ENCODE measurements at regions not wholly inside any gene's neighbourhood (a gene's known extent, or its start where the extent isn't known, plus 50 kb on each side); places are given as distances from the start of the nearest gene placed in this dataset.
"Not testable (repeated sequence)": the region's sequence is repeated elsewhere in the genome, so short reads cannot be mapped to it uniquely, and the experiment has no call there.

DNA sequence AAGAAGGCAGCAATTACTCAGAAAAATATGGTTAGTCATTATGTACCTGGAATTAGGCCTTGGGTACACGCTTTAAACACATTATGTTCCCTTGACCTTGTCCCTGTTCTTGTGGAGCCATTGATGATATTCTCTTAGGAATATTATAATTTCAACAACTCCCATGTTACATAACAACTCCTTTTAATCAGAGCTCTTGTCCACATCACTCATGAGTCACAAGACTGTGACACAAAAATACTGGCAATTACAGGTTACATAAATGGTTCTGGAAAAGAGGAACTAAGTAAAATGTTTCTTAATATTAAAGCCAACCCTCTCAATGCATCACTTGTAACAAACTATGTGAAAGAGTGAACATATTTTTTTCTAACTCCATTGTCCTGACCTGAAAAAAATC, 143.8 kb upstream of the PCLO start:
- no peak for DNase-seq (ENCODE audit: low spot score)

DNA sequence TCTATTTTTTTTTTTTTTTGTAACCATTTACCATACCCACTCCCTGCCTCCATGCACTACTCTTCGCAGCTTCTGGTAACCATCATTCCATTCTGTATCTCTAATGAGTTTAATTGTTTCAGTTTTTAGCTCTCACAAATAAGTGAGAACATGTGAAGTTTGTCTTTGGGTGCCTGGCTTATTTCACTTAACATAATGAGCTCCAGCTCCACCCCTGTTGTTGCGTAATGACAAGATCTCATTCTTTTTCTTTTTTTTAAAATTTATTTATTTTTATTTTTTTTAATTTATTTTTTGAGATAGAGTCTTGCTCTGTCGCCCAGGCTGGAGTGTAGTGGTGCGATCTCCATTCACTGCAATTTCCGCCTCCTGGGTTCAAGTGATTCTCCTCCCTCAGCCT, 142.3 kb upstream of the PCLO start:
- DNase-seq (ENCODE audit: low spot score) = no peak

DNA sequence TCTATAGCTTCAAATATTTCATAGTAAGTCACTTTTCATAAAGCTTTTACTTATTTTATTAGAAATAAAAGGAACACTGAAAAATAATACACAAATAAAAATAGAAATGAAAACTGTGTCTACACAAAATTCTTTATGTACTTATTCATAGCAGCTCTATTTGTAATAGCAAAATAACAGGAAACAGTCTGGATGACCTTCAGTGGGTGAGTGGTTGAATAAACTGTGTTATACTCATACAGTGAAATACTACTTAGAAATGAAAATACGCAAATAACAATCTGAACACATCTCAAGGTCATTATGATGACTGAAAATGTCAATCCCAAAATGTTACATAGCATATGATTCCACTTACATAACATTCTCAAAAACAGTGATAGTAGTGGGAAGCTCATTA, 138.7 kb upstream of the PCLO start:
- DNase-seq (ENCODE audit: low spot score) = no peak

DNA sequence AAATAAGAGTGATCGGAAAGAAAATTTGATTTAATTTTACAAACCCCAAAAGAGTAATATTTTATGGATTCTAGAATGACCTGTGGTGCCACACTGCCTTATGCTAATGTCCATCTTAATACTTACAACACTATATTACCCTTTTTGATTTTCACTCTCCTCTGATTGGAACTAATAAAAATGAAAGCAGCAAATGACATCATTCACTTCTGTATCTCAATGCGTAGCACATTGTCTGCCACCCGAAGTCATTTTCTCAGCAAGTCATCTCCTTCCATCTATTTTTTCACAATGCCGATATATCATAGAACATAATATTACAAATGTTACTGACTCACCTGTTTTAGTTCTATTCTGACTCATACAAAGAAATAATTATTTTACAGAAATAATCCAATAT, 127.5 kb upstream of the PCLO start:
- DNase-seq (ENCODE audit: low spot score) = no peak

DNA sequence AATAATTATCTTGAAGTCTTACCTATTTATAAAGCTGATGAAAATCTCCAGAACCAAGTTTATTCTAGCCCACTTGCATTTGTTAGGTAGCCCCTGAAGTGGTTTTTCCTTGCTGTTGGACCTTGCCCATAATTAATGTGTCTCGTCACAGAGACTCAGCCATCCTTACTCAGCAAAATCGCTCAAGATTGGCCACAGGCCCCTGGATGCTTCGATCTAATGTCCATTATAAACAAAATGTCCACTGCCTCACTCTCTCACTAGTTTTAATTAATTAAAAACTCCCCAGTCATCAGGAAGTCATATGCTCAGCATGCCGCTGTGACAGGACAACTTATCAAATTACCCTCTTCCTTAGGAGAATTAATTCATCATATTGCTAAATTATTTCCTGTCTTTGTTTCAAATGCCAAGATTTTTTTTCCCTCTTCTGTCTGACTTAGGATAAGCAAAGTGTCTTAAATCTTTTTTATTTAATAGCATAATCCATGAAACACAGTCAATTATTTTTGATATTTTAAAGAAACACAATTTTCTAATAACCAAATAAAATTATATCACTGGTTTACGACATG, 126.8 kb upstream of the PCLO start:
- DNase-seq (ENCODE audit: low spot score) = no peak

DNA sequence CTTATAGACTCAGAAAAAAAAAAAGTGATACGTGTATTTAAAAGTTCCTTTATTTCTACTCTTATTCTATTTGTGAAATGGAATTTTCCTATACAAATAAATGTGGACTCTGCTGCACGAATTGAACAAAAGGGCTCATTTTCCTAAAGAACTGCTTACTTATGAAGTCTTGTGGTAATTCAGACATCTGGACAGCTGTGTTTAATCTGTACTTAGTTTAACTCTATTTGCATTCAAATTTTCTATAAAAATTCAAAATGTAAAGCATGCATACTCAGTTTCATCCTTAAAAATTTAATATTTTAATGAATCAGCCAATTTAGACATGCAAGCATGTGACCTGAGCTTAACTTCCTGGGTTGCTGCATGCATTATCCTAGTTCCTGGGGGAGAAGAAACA, 118.0 kb upstream of the PCLO start:
- DNase-seq (ENCODE audit: low spot score) = no peak

DNA sequence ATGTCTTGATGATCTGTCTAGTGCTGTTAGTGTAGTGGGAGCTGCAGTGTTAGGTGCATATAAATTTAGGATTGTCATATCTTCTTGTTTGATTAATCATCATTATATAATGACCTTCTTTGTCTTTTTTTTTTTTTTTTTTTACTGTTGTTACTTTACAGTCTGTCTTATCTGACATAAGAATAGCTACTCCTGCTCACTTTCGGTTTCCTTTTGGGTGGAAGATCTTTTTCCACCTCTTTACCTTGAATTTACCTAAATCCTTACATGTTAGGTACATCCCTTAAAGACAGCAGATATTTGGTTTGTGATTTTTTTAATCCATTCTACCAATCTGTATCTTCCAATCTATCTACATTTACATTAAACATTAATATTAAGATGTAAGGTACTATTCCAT, 113.6 kb upstream of the PCLO start:
- DNase-seq (ENCODE audit: low spot score) = no peak

DNA sequence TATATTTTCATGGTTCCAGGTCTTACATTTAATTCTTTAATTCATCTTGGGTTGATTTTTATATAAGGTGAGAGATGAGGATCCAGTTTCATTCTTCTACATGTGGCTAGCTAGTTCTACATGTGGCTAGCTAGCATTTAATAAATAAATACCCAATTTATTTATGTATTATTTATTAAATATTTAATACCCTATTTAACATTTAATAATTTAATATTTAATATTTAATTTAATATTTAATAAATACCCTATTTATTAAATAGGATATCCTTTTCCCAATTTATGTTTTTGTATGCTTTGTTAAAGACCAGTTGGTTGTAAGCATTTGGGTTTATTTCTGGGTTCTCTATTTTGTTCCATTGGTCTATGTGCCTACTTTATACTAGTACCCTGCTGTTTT, 111.0 kb upstream of the PCLO start:
- DNase-seq (ENCODE audit: low spot score) = no peak

DNA sequence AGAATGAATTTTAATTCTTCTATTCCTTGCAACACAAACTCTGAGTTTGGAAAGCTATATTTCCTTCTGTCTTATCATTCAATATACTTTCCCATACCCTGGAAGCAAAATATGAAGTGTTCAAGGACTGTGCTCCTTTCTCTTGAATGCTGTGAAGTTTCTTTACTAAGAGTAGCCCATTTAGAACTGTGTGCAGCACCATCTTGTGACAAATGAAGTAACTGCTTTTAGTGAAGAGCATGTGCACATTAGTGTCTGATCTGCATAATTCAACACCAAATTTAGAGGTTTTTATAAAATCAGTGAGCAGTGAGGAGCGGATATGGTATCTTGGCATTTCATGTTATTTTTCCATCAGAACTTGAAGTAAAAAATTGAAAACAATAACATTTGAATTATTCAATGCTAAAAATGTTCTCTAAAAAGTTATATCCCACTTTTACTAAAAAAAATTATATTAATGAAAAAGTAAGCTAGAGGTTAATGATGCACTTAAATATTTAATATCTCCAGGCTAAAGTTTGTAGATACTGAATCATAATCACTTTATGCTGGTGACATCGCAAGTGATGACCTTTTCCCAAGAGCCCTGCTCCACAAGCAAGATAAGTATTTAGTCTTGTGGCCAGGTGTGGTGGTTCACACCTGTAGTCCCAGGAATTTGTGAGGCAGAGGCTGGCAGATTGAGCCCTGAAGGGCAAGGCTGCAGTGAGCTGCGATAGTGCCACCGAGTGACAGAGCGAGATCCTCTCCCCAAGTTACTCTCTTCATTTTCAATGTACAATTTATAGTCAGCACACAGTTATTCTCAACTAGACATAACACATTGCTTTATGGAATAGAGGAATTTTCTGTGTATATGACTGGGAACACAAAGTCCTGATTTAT, 108.8 kb upstream of the PCLO start:
- peak; percentile 53 for DNase-seq (ENCODE audit: low spot score)

DNA sequence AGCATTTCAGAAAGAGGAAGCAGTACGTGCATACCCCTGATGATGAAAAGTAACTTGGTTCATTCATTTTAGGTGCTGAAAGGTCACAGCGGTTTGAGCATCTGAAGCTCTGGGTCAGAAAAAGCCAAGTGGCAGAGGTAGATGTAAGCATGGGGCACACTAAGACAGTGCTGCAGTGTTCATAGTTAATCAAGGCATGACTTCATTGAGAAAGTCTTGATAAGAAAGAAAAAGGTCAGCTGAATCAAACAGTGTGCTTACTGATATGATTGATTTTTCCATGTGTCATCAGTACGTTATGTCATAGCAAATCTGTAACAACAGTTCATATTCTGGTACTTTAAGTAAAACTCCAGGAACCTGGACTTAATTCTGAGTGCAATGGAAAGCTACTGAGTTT, 107.7 kb upstream of the PCLO start:
- no peak for DNase-seq (ENCODE audit: low spot score)

DNA sequence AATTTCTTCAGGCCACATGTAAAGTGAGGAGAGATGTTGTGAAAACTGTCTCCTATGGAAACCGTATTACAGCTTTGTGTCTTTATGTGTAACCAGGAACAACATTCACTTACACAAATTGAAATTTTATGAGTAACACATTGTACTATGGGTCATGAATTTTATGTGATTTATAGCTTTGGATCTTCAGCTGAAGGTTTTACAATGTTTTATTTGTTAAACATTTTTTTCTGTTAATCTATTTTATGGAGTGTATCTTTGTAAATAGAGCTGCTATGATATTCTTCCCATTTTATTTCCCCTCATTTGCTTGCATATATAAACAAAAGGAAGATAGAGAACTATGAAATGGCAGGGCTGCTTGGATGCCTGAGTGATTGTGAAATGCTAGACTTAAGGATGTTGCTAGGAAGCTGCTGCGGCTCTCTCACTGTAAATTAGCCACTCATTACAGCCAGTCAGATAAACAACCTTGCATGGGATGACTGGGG, 104.5 kb upstream of the PCLO start:
- peak; percentile 51 for DNase-seq (ENCODE audit: low spot score)

DNA sequence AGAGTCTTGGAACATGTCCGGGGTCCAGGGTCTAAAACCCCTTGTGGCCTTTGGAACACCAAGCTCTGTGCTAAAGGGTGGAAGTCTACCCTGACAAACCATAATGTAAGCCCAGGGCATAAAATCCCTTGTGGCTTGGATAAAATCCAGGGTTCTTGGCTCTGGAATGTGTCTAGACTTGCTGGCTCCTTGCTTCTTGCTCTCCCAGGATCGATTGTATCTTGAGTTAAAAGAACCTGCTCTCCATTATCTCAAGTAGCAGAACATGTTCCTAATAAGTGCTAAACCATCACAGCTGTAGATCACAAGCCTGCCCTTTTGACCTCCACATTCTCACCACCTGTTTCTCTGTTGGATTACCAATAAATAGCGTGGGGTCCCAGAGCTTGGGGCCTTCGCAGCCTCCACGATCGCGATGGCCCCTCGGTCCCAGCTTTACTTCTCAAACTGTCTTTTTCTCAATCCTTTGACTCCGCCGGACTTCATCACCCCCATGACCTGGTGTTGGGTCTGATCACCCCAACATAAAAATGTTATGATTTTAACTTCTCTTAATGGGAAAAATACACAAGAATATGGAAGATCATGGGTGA, 100.9 kb upstream of the PCLO start:
- not testable (repeated sequence) for DNase-seq (ENCODE audit: low spot score)

DNA sequence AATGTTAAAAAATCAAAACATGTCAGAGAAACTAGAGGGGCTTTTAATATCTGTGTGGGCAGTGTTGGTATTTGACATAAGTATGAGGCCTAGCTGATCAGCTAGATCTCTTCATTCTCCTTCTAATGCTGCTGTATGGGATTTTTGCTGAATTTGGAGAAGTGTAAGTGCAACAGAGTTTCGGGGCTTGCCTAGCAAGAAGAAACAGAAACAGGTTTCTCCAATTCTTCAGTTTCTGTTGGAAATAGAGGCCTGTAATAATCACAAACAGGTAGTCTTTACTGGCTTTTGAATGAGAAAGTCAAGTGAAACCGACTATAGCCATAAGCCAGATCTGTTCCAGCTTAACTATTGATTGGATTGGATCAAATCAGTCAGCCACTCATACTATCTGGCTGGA, 96.4 kb upstream of the PCLO start:
- DNase-seq (ENCODE audit: low spot score) = no peak

DNA sequence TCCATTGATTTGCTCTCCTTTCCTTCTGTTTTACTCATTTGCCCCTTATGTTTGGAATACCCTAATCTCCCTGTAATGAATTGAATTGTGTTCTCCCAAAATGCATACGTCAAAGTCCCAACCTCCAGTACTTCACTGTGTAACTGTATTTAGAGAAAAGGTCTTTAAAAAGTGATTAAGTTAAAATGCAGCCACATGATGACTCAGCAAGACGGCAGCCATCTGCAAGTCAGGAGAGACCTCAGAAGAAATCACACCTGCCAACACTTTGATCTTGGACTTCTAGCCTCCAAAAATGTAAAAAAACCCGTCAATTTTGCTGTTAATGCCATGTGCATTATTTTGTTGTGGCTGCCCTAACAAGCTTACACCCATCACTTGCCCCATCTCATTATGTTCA, 85.3 kb upstream of the PCLO start:
- DNase-seq (ENCODE audit: low spot score) = no peak

DNA sequence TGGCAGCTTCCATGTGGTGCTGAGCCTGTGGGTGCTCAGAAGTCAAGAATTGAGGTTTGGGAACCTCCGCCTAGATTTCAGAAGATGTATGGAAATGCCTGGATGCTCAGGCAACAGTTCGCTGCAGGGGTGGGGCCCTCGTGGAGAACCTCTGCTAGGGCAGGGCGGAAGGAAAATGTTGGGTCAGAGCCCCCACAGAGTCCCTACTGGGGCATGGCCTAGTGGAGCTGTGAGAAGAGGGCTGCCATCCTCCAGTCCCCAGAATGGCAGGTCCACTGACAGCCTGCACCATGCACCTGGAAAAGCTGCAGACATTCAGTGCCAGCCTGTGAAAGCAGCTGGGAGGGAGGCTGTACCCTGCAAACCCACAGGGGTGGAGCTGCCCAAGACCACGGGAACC, 56.5 kb upstream of the PCLO start:
- not testable (repeated sequence) for DNase-seq (ENCODE audit: low spot score)

DNA sequence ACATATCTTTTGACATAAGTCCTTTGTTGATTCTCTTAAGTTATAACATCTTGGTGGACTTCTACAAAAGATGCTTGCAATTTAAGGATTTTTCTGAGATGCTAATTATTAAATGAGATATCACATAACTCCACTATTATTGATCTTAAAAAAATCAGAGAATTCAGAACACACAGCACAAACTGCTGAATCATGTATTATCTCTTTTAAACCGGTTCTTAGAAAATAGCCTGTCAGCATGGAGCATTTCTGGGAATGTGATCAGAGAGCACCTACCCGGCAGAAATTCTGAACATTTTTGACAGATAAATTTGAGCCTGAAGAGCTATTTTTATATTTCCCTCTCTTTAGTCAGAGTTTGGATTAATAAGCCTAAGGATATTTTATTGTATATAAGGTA, 50.2 kb upstream of the PCLO start:
- no peak for DNase-seq (ENCODE audit: low spot score)

Measured in HT-29 (cell line).